ENCODE measurements at regions not wholly inside any gene's neighbourhood (a gene's known extent, or its start where the extent isn't known, plus 50 kb on each side); places are given as distances from the start of the nearest gene placed in this dataset.

DNA sequence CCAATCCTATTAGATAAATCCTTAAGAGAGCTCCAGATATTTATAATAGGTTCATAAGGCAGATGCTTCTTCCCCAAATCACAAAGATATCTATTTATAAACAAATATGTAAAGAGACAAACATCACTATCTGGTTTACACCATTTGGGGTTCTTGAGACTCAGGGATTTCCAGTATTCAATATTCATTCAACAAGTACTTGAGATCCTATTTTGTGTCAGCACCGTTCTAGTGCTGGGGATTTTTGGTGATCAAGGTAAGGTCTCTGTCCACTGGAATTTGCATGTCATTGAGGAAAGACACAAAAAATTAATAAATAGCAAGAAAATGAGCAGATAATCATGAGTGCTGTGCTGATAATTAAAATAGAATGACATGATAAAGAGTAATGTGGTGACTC is 222.7 kb upstream of the FOXN3 start:
- WGBS (ENCODE audit: insufficient coverage): 57% methylated on average over 1 of the region's 1 CpG
- no peaks in the 10 kb centered on the region for H3K9me3 Mint-ChIP-seq (ENCODE audit: insufficient read depth)
- Histone ChIP-seq H2AFZ (ENCODE audit: insufficient read depth, low read depth, low read length, poor library complexity, severe bottlenecking) (no peak overlapping the region), H3K27ac (ENCODE audit: low read length in 2 of 2) (no peak overlapping the region), H3K4me3 (ENCODE audit: control extremely low read depth in 1 of 5, extremely low read depth in 1 of 5, insufficient read depth in 1 of 5, low read depth in 2 of 5, low read length in 4 of 5) (no peak overlapping the region), H3K79me2 (ENCODE audit: control insufficient read depth, insufficient read depth, low read length) (no peaks in the 10 kb centered on the region), H3K27me3 (replicated peaks in 1 of 4; ENCODE audit: control extremely low read depth in 1 of 4, control insufficient read depth in 3 of 4, insufficient read depth in 4 of 4, low read length in 3 of 4) (no peaks in the 10 kb centered on the region), H3K9ac (ENCODE audit: low read length) (no peak overlapping the region), H3K4me2 (replicated peaks; ENCODE audit: low read depth, low read length, poor library complexity, severe bottlenecking) (no peak overlapping the region), H4K20me1 (ENCODE audit: control insufficient read depth, insufficient read depth, low read length, poor library complexity, severe bottlenecking) (no peaks in the 10 kb centered on the region), H3K36me3 (replicated peaks in 1 of 2; ENCODE audit: control extremely low read depth in 1 of 2, control insufficient read depth in 1 of 2, extremely low read depth in 1 of 2, insufficient read depth in 2 of 2, low read length in 1 of 2) (no peaks in the 10 kb centered on the region), H3K4me1 (ENCODE audit: control insufficient read depth in 2 of 2, insufficient read depth in 2 of 2, low read length in 2 of 2) (peaks cover 0 to 3% of the 10 kb centered on the region in 2 donors), H3K9me3 (ENCODE audit: control extremely low read depth in 1 of 3, control insufficient read depth in 2 of 3, insufficient read depth in 1 of 3, low read length in 2 of 3) (no peaks in the 10 kb centered on the region)
- ChIA-PET POLR2A (no interaction called here), CTCF (no interaction called here)
- H3K27me3 Mint-ChIP-seq: no peaks in the 10 kb centered on the region
- intact Hi-C loops (cut with micrococcal nuclease): no loop called here
- H3K4me3 Mint-ChIP-seq: no peak overlapping the region
- no peak overlapping the region for H3K27ac Mint-ChIP-seq
- no peak for ATAC-seq (ENCODE audit: low read depth)
- TF ChIP-seq, protein P1, sequence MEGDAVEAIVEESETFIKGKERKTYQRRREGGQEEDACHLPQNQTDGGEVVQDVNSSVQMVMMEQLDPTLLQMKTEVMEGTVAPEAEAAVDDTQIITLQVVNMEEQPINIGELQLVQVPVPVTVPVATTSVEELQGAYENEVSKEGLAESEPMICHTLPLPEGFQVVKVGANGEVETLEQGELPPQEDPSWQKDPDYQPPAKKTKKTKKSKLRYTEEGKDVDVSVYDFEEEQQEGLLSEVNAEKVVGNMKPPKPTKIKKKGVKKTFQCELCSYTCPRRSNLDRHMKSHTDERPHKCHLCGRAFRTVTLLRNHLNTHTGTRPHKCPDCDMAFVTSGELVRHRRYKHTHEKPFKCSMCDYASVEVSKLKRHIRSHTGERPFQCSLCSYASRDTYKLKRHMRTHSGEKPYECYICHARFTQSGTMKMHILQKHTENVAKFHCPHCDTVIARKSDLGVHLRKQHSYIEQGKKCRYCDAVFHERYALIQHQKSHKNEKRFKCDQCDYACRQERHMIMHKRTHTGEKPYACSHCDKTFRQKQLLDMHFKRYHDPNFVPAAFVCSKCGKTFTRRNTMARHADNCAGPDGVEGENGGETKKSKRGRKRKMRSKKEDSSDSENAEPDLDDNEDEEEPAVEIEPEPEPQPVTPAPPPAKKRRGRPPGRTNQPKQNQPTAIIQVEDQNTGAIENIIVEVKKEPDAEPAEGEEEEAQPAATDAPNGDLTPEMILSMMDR (IDR thresholded peaks at IDR 0.05): no peak
- no peak for TF ChIP-seq EZH2 (IDR thresholded peaks at IDR 0.05; ENCODE audit: borderline replicate concordance, insufficient read depth, low read depth, low read length, poor library complexity, severe bottlenecking)
- DNase-seq: no peak
- peaks cover 13% of the 10 kb centered on the region for H3K4me1 Mint-ChIP-seq

DNA sequence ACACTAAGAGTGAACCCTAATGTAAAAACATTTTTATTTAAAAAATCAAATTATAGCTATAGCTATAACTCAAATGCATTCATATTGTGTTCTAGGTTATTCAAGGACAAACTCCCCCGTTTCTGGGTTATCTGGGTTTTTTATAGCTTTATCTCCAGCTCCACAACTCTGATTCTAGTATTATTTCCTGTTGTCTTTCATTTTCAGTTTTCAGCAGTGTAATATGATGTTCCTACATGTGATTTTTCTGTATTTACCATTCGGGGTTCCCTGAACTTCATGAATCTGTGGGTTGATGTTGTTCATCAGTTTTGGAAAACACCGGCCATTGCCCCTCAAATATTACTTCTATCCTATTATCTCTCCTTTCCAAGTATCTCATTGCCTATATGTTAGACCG is 221.9 kb upstream of the FOXN3 start:
- Histone ChIP-seq H3K4me3 (ENCODE audit: control extremely low read depth in 1 of 5, extremely low read depth in 1 of 5, insufficient read depth in 1 of 5, low read depth in 2 of 5, low read length in 4 of 5) (no peak overlapping the region), H3K27me3 (replicated peaks in 1 of 4; ENCODE audit: control extremely low read depth in 1 of 4, control insufficient read depth in 3 of 4, insufficient read depth in 4 of 4, low read length in 3 of 4) (no peaks in the 10 kb centered on the region), H3K27ac (ENCODE audit: low read length in 2 of 2) (no peak overlapping the region), H4K20me1 (ENCODE audit: control insufficient read depth, insufficient read depth, low read length, poor library complexity, severe bottlenecking) (no peaks in the 10 kb centered on the region), H3K9me3 (ENCODE audit: control extremely low read depth in 1 of 3, control insufficient read depth in 2 of 3, insufficient read depth in 1 of 3, low read length in 2 of 3) (no peaks in the 10 kb centered on the region), H3K36me3 (replicated peaks in 1 of 2; ENCODE audit: control extremely low read depth in 1 of 2, control insufficient read depth in 1 of 2, extremely low read depth in 1 of 2, insufficient read depth in 2 of 2, low read length in 1 of 2) (no peaks in the 10 kb centered on the region), H2AFZ (ENCODE audit: insufficient read depth, low read depth, low read length, poor library complexity, severe bottlenecking) (no peak overlapping the region), H3K79me2 (ENCODE audit: control insufficient read depth, insufficient read depth, low read length) (no peaks in the 10 kb centered on the region), H3K9ac (ENCODE audit: low read length) (no peak overlapping the region), H3K4me2 (replicated peaks; ENCODE audit: low read depth, low read length, poor library complexity, severe bottlenecking) (no peak overlapping the region), H3K4me1 (ENCODE audit: control insufficient read depth in 2 of 2, insufficient read depth in 2 of 2, low read length in 2 of 2) (peaks cover 0 to 3% of the 10 kb centered on the region in 2 donors)
- Mint-ChIP-seq H3K4me3 (no peak overlapping the region), H3K9me3 (ENCODE audit: insufficient read depth) (no peaks in the 10 kb centered on the region), H3K4me1 (peaks cover 13% of the 10 kb centered on the region), H3K27me3 (no peaks in the 10 kb centered on the region), H3K27ac (no peak overlapping the region)
- CTCF ChIA-PET: interaction anchor here (0.7 kb wide), 1 partner anchor 90 kb away, joined by 3 read pairs; no protein-coding TSS in a partner anchor
- ATAC-seq (ENCODE audit: low read depth): no peak
- no peak for DNase-seq
- no peak for TF ChIP-seq EZH2 (IDR thresholded peaks at IDR 0.05; ENCODE audit: borderline replicate concordance, insufficient read depth, low read depth, low read length, poor library complexity, severe bottlenecking)
- TF ChIP-seq, protein P1 (IDR thresholded peaks at IDR 0.05): no peak
- WGBS (ENCODE audit: insufficient coverage): no CpG with 5 or more reads among the region's 4 CpGs
- POLR2A ChIA-PET: no interaction called here
- intact Hi-C loops (cut with micrococcal nuclease): no loop called here

All from B cell (primary cell).